GM12872 (cell line): ENCODE measurements at regions not wholly inside any gene's neighbourhood (a gene's known extent, or its start where the extent isn't known, plus 50 kb on each side); places are given as distances from the start of the nearest gene placed in this dataset.

Experiments used
- CTCF ChIP-seq: IDR thresholded peaks from 3 replicates; pipeline ENCODE4 v1.5.1; 2011; ENCODE audit warnings: low read depth, mild to moderate bottlenecking, low read length, moderate library complexity; ENCODE audit not compliant: insufficient read depth

DNA sequence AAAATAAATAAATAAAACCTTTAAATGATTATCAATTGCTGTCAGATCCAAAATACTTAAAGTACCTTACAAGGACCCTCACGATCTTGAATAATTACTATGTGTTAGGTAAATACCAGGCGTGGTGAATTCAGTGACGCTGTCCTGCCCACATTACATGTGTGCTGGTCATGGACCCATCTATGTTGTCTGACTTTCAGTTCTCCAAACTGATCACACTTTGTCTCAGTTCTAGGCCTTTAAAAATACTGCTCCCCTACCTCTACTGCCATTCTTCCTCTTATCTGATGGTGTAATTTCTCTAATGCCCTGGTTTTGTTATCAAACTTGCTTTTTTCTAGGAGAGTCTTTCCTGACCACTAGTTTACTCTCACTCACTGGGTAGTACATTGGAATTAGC is 520.7 kb downstream of the TRHDE start:
- TF ChIP-seq CTCF: no peak

DNA sequence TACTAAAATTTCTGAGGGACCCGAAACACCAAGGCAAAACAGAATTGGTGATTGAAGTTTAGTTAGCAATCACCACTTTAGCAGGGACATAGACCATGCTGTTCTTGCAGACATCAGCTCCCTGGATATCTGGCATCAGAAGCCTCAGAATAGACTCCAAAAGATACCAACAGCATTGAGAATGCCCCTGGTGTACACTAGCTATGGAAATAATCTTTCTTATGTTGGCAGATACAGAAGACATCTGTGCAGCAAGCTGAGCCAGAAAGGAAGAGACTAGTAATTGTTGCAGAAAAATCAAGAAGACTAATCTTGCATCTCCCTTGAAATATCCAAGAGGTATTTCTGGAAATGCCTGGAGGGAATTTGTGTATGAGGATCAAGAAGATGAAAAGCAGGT is 521.6 kb downstream of the TRHDE start:
- TF ChIP-seq CTCF: no peak

GRCh38 chr12:72815421-72815820 is 543.3 kb downstream of the TRHDE start:
- no peak for TF ChIP-seq CTCF

GRCh38 chr12:72828662-72829324 is 556.6 kb downstream of the TRHDE start:
- TF ChIP-seq CTCF: no peak

DNA sequence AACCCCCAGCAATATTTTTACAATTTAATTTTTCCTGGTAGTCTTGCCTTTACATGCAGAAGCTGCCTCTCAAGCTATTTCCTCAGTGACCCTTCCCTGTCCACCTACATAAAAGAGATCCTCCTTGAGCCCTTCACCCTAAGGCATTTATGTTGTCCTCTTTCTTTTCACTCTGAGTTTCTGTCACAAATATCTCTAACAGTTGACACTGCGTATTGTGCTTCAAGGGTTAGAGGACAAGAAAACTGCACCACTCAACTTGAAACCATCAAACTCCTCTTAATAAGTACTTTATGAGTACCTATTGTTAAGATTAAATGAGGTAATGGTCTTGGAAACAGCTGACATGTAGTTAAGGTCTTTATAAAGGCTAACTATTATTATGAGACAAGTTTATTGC is 557.7 kb downstream of the TRHDE start:
- no peak for TF ChIP-seq CTCF

- TF ChIP-seq CTCF: no peak
Measured at GRCh38 chr12:72832024-72832423, 559.9 kb downstream of the TRHDE start.

GRCh38 chr12:72836194-72836593 is 564.0 kb downstream of the TRHDE start:
- no peak for TF ChIP-seq CTCF

DNA sequence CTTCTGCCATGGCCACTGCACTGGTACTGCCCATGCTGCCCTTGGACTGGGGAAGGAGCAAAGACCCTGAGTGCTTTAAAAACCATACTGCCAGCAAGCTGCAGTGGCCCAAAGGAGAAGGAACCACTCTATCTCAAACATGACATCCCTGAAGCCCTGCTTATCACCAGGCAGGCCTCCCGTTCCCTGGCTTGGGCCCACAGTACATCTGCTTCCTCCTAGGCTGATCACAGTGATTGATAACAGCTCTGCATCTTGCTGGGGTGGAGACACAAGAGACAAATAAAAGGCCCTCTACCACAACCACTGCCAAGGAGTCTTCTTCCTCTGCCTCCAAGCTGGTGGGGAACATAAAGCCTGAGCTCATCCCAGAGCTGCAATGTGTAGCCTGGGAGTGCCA is 567.5 kb downstream of the TRHDE start:
- no peak for TF ChIP-seq CTCF
